VCaP (cell line): ENCODE measurements at regions not wholly inside any gene's neighbourhood (a gene's known extent, or its start where the extent isn't known, plus 50 kb on each side); places are given as distances from the start of the nearest gene placed in this dataset.

Source experiments
- H3K27ac ChIP-seq: fragments of 450-650 bp; 2 replicates; pipeline ENCODE4 v1.5.1; 2017
- CTCF ChIP-seq: fragments of 450-650 bp; conservative IDR thresholded peaks from 2 replicates; pipeline ENCODE4 v1.5.1; 2017; ENCODE audit warnings: mild to moderate bottlenecking, moderate library complexity

GRCh38 chr4:125115941-125116340 is 198.8 kb upstream of the FAT4 start:
- TF ChIP-seq CTCF: no peak
- H3K27ac ChIP-seq: no peak overlapping the region

GRCh38 chr4:125115476-125115875 is 199.3 kb upstream of the FAT4 start:
- no peak for TF ChIP-seq CTCF
- no peak overlapping the region for H3K27ac ChIP-seq

GRCh38 chr4:125112536-125112935 is 202.2 kb upstream of the FAT4 start:
- no peak for TF ChIP-seq CTCF

GRCh38 chr4:125111323-125111722 is 203.4 kb upstream of the FAT4 start:
- no peak for TF ChIP-seq CTCF
- H3K27ac ChIP-seq: no peak overlapping the region

More at GRCh38 chr4:125112536-125112935, 202.2 kb upstream of the FAT4 start:
- H3K27ac ChIP-seq: no peak overlapping the region

- TF ChIP-seq CTCF: no peak
- H3K27ac ChIP-seq: peak overlapping the region; percentile 20
Observed at GRCh38 chr4:125105561-125105960, 209.2 kb upstream of the FAT4 start.

- H3K27ac ChIP-seq: 0 out of 2 replicates have a peak overlapping the region, but pooled peaks have one; percentile 20
- no peak for TF ChIP-seq CTCF
Observed at GRCh38 chr4:125104616-125105015, 210.1 kb upstream of the FAT4 start.

GRCh38 chr4:125101719-125102118 is 213.0 kb upstream of the FAT4 start:
- TF ChIP-seq CTCF: no peak
- H3K27ac ChIP-seq: no peak overlapping the region

GRCh38 chr4:125097729-125098128 is 217.0 kb upstream of the FAT4 start:
- TF ChIP-seq CTCF: no peak
- no peak overlapping the region for H3K27ac ChIP-seq
